ENCODE measurements at regions not wholly inside any gene's neighbourhood (a gene's known extent, or its start where the extent isn't known, plus 50 kb on each side); places are given as distances from the start of the nearest gene placed in this dataset.

- in situ Hi-C loops (cut with HindIII; ENCODE audit: low sequenced_read_pairs) = no loop called here
- no peak for DNase-seq (ENCODE audit: low spot score)
These were observed 2119.8 kb upstream of the CELF4 start for GRCh38 chr18:39685303-39685902.

GRCh38 chr18:39681061-39681460, 2115.5 kb upstream of the CELF4 start:
- DNase-seq (ENCODE audit: low spot score) = no peak
- in situ Hi-C loops (cut with HindIII; ENCODE audit: low sequenced_read_pairs) = no loop called here

- DNase-seq (ENCODE audit: low spot score) = no peak
- in situ Hi-C loops (cut with HindIII; ENCODE audit: low sequenced_read_pairs) = no loop called here
These were observed 2110.3 kb upstream of the CELF4 start for GRCh38 chr18:39675906-39676305.

- DNase-seq (ENCODE audit: low spot score) = no peak
- in situ Hi-C loops (cut with HindIII; ENCODE audit: low sequenced_read_pairs) = no loop called here
These were observed 2109.8 kb upstream of the CELF4 start for GRCh38 chr18:39675368-39675767.

GRCh38 chr18:39672171-39672570, 2106.6 kb upstream of the CELF4 start:
- no peak for DNase-seq (ENCODE audit: low spot score)
- in situ Hi-C loops (cut with HindIII; ENCODE audit: low sequenced_read_pairs) = no loop called here

GRCh38 chr18:39667905-39668304, 2102.3 kb upstream of the CELF4 start:
- in situ Hi-C loops (cut with HindIII; ENCODE audit: low sequenced_read_pairs) = no loop called here
- DNase-seq (ENCODE audit: low spot score) = no peak

GRCh38 chr18:39666541-39666940, 2100.9 kb upstream of the CELF4 start:
- DNase-seq (ENCODE audit: low spot score) = no peak
- in situ Hi-C loops (cut with HindIII; ENCODE audit: low sequenced_read_pairs) = no loop called here

GRCh38 chr18:39661856-39662366, 2096.3 kb upstream of the CELF4 start:
- in situ Hi-C loops (cut with HindIII; ENCODE audit: low sequenced_read_pairs) = no loop called here
- DNase-seq (ENCODE audit: low spot score) = peak; percentile 83

- no peak for DNase-seq (ENCODE audit: low spot score)
- in situ Hi-C loops (cut with HindIII; ENCODE audit: low sequenced_read_pairs) = no loop called here
These were observed 2094.5 kb upstream of the CELF4 start for GRCh38 chr18:39660141-39660540.

GRCh38 chr18:39655341-39655740, 2089.7 kb upstream of the CELF4 start:
- in situ Hi-C loops (cut with HindIII; ENCODE audit: low sequenced_read_pairs) = no loop called here
- DNase-seq (ENCODE audit: low spot score) = no peak

- in situ Hi-C loops (cut with HindIII; ENCODE audit: low sequenced_read_pairs) = no loop called here
These were observed 2087.6 kb upstream of the CELF4 start for GRCh38 chr18:39653221-39653620.

GRCh38 chr18:39648616-39649015, 2083.0 kb upstream of the CELF4 start:
- no peak for DNase-seq (ENCODE audit: low spot score)
- in situ Hi-C loops (cut with HindIII; ENCODE audit: low sequenced_read_pairs) = no loop called here

More at GRCh38 chr18:39653221-39653620, 2087.6 kb upstream of the CELF4 start:
- DNase-seq (ENCODE audit: low spot score) = no peak

GRCh38 chr18:39647627-39648534, 2082.3 kb upstream of the CELF4 start:
- in situ Hi-C loops (cut with HindIII; ENCODE audit: low sequenced_read_pairs) = no loop called here

GRCh38 chr18:39638224-39638623, 2072.6 kb upstream of the CELF4 start:
- no peak for DNase-seq (ENCODE audit: low spot score)
- in situ Hi-C loops (cut with HindIII; ENCODE audit: low sequenced_read_pairs) = no loop called here

More at GRCh38 chr18:39647627-39648534, 2082.3 kb upstream of the CELF4 start:
- peak; percentile 37 for DNase-seq (ENCODE audit: low spot score)

GRCh38 chr18:39636931-39637330, 2071.3 kb upstream of the CELF4 start:
- in situ Hi-C loops (cut with HindIII; ENCODE audit: low sequenced_read_pairs) = no loop called here
- no peak for DNase-seq (ENCODE audit: low spot score)

GRCh38 chr18:39635966-39636365, 2070.4 kb upstream of the CELF4 start:
- DNase-seq (ENCODE audit: low spot score) = no peak
- in situ Hi-C loops (cut with HindIII; ENCODE audit: low sequenced_read_pairs) = no loop called here

- in situ Hi-C loops (cut with HindIII; ENCODE audit: low sequenced_read_pairs) = no loop called here
These were observed 2069.6 kb upstream of the CELF4 start for GRCh38 chr18:39635192-39635591.

GRCh38 chr18:39627936-39628335, 2062.3 kb upstream of the CELF4 start:
- in situ Hi-C loops (cut with HindIII; ENCODE audit: low sequenced_read_pairs) = no loop called here
- DNase-seq (ENCODE audit: low spot score) = no peak

More at GRCh38 chr18:39635192-39635591, 2069.6 kb upstream of the CELF4 start:
- DNase-seq (ENCODE audit: low spot score) = no peak

GRCh38 chr18:39624961-39625360, 2059.4 kb upstream of the CELF4 start:
- in situ Hi-C loops (cut with HindIII; ENCODE audit: low sequenced_read_pairs) = no loop called here
- no peak for DNase-seq (ENCODE audit: low spot score)

- no peak for DNase-seq (ENCODE audit: low spot score)
- in situ Hi-C loops (cut with HindIII; ENCODE audit: low sequenced_read_pairs) = no loop called here
These were observed 2056.8 kb upstream of the CELF4 start for GRCh38 chr18:39622431-39622830.

Measured in G401 (cell line).